ENCODE measurements at regions not wholly inside any gene's neighbourhood (a gene's known extent, or its start where the extent isn't known, plus 50 kb on each side); places are given as distances from the start of the nearest gene placed in this dataset.

DNA sequence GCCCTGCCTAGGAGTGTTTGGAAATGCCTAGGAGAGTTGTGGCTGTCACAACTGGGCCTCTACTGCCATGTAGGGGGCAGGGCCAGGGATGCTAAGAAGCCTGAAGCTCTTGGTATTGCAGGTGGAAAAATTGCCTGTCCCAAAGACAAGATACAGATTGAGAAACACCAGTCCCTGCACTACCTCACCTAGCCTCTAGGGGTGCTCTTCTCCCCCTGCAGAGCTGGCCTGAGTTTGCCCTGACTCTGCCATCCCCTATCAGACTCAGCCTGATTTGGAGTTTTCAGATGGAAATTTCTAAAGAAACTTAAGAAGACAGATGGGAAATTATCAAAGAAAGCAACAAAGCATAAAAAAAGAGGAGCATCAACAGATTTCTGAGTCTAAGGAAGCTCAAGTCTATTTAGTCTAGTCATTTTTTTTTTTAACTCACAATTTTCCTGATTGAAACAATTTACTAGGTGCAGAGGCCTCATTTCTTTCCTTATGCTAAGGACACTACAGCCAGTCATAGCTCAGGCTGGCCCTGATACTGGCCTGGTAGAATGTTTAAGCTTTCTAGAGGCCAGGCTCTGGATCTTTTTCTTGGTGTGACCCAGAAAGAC lies 61.4 kb upstream of the LRRN2 start:
- TF ChIP-seq, protein P1, sequence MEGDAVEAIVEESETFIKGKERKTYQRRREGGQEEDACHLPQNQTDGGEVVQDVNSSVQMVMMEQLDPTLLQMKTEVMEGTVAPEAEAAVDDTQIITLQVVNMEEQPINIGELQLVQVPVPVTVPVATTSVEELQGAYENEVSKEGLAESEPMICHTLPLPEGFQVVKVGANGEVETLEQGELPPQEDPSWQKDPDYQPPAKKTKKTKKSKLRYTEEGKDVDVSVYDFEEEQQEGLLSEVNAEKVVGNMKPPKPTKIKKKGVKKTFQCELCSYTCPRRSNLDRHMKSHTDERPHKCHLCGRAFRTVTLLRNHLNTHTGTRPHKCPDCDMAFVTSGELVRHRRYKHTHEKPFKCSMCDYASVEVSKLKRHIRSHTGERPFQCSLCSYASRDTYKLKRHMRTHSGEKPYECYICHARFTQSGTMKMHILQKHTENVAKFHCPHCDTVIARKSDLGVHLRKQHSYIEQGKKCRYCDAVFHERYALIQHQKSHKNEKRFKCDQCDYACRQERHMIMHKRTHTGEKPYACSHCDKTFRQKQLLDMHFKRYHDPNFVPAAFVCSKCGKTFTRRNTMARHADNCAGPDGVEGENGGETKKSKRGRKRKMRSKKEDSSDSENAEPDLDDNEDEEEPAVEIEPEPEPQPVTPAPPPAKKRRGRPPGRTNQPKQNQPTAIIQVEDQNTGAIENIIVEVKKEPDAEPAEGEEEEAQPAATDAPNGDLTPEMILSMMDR (conservative IDR thresholded peaks at IDR 0.05 in 1 of 2, IDR thresholded peaks at IDR 0.05 in 1 of 2; ENCODE audit: extremely low read depth in 1 of 2, insufficient read depth in 1 of 2, low read depth in 1 of 2, low read length in 2 of 2), result peak; percentile 88 to 97
- TF ChIP-seq EZH2 (IDR thresholded peaks at IDR 0.05; ENCODE audit: borderline replicate concordance, low read length), result no peak
